Kidney (tissue), 13 donors: ENCODE measurements at regions not wholly inside any gene's neighbourhood (a gene's known extent, or its start where the extent isn't known, plus 50 kb on each side); places are given as distances from the start of the nearest gene placed in this dataset.

Experiments used
- DNase-seq, 5 donors: peaks; one replicate each; pipeline ENCODE4 v3.0.0-alpha.2; 2013 to 2020
- FAIRE-seq: peaks from 2 replicates; lab custom pipeline; 2012; peaks lifted over from hg19 to GRCh38; lab: Jason Lieb, UNC
- H3K27ac ChIP-seq, 2 donors: one replicate each; pipeline ENCODE4 v1.7.0; 2013; ENCODE audit warnings: low read depth in 2 of 2, low read length in 2 of 2, inconsistent platforms in 1 of 2
- H3K27me3 ChIP-seq: one replicate; pipeline ENCODE4 v1.7.1; 2013; ENCODE audit warnings: low read length, inconsistent platforms; ENCODE audit not compliant: control insufficient read depth, insufficient read depth
- H3K36me3 ChIP-seq, 3 donors: one replicate each; pipeline versions ENCODE4 v1.7.0 to v1.7.1; 2013; ENCODE audit warnings: low read length in 3 of 3, control low read depth in 1 of 3, inconsistent platforms in 1 of 3; ENCODE audit not compliant: insufficient read depth in 3 of 3, control insufficient read depth in 2 of 3
- H3K4me1 ChIP-seq, 3 donors: one replicate each; pipeline versions ENCODE4 v1.7.0 to v1.7.1; 2013; ENCODE audit warnings: low read length in 3 of 3, inconsistent platforms in 1 of 3, low read depth in 1 of 3; ENCODE audit not compliant: control insufficient read depth in 2 of 3, insufficient read depth in 2 of 3
- H3K4me3 ChIP-seq, 3 donors: one replicate each; pipeline versions ENCODE4 v1.7.0 to v1.8.1; 2013; ENCODE audit warnings: low read length in 3 of 3, control low read depth in 1 of 3, inconsistent platforms in 1 of 3
- H3K9ac ChIP-seq, 3 donors: one replicate each; pipeline versions ENCODE4 v1.7.0 to v1.7.1; 2013; ENCODE audit warnings: low read length in 3 of 3, control low read depth in 1 of 3, inconsistent platforms in 1 of 3
- H3K9me3 ChIP-seq, 3 donors: one replicate each; pipeline versions ENCODE4 v1.7.0 to v1.7.1; 2013; ENCODE audit warnings: low read length in 3 of 3, control low read depth in 1 of 3, inconsistent platforms in 1 of 3; ENCODE audit not compliant: control insufficient read depth in 2 of 3, insufficient read depth in 1 of 3
- CTCF ChIP-seq: IDR thresholded peaks from 3 replicates; pipeline ENCODE4 v1.5.1; 2012; ENCODE audit warnings: mild to moderate bottlenecking, moderate library complexity, borderline replicate concordance; ENCODE audit not compliant: insufficient read depth; ENCODE audit errors: extremely low read depth
- intact Hi-C: fragments of 100-400 bp; cut with DNase I; formaldehyde crosslinking; loops from one replicate; pipeline ENCODE4 v1.11.1; 2022
- donor health status: control.
- donor health status: control.
- donor health status: control.
- donor health status: control.
- donor health status: control.
- donor health status: DM: yes; HTN: yes; CAD: no.
- donor health status: Normal renal cell carcinoma (clear cell type).

- Histone ChIP-seq H3K4me3 (no peak overlapping the region), H3K27ac (no peak overlapping the region), H3K9ac (no peak overlapping the region), H3K36me3 (no peaks in the 10 kb centered on the region), H3K9me3 (peaks cover 0 to 11% (median 0%) of the 10 kb centered on the region in 3 donors), H3K4me1 (no peaks in the 10 kb centered on the region), H3K27me3 (no peaks in the 10 kb centered on the region)
- FAIRE-seq (no peak), DNase-seq (no peak)
- TF ChIP-seq CTCF, result no peak
- intact Hi-C loops, result no loop called here
Measured at GRCh38 chr6:4567141-4567540, 209.1 kb upstream of the CDYL start.

- Histone ChIP-seq H3K4me1 (no peaks in the 10 kb centered on the region), H3K9me3 (peaks cover 0 to 3% (median 0%) of the 10 kb centered on the region in 3 donors), H3K9ac (no peak overlapping the region), H3K27me3 (no peaks in the 10 kb centered on the region), H3K4me3 (no peak overlapping the region), H3K36me3 (no peaks in the 10 kb centered on the region), H3K27ac (no peak overlapping the region)
- intact Hi-C loops, result no loop called here
- FAIRE-seq (no peak), DNase-seq (no peak)
- TF ChIP-seq CTCF, result no peak
Measured at GRCh38 chr6:4565301-4566250, 210.6 kb upstream of the CDYL start.

GRCh38 chr6:4564801-4565271 is 211.4 kb upstream of the CDYL start:
- Histone ChIP-seq H3K9me3 (peaks cover 0 to 3% (median 0%) of the 10 kb centered on the region in 3 donors), H3K4me1 (no peaks in the 10 kb centered on the region), H3K9ac (no peak overlapping the region), H3K27ac (no peak overlapping the region), H3K4me3 (no peak overlapping the region), H3K36me3 (no peaks in the 10 kb centered on the region), H3K27me3 (no peaks in the 10 kb centered on the region)
- FAIRE-seq (no peak), DNase-seq (no peak)
- TF ChIP-seq CTCF, result no peak
- intact Hi-C loops, result no loop called here
